Liver (tissue), 8 donors: ENCODE measurements at regions not wholly inside any gene's neighbourhood (a gene's known extent, or its start where the extent isn't known, plus 50 kb on each side); places are given as distances from the start of the nearest gene placed in this dataset.

ENCODE experiments used
- DNase-seq: peaks from one replicate; pipeline ENCODE4 v3.0.0-alpha.2; 2017; ENCODE audit warnings: low spot score
- H3K27ac ChIP-seq, 2 donors: one replicate each; pipeline ENCODE4 v1.7.0; 2013; ENCODE audit warnings: inconsistent platforms in 2 of 2, low read length in 2 of 2, control low read depth in 1 of 2, low read depth in 1 of 2, mild to moderate bottlenecking in 1 of 2
- H3K27me3 ChIP-seq, 4 donors: one replicate each; pipeline versions ENCODE4 v1.6.1 to v1.7.0; 2013; ENCODE audit warnings: low read length in 3 of 4, inconsistent platforms in 1 of 4, mild to moderate bottlenecking in 1 of 4, moderate library complexity in 1 of 4; ENCODE audit not compliant: control insufficient read depth in 4 of 4, insufficient read depth in 4 of 4
- H3K36me3 ChIP-seq, 4 donors: one replicate each; pipeline versions ENCODE4 v1.6.1 to v1.7.0; 2013; ENCODE audit warnings: low read length in 3 of 4, mild to moderate bottlenecking in 3 of 4, low read depth in 1 of 4, moderate library complexity in 1 of 4; ENCODE audit not compliant: control insufficient read depth in 4 of 4, insufficient read depth in 3 of 4
- H3K4me1 ChIP-seq, 4 donors: one replicate each; pipeline versions ENCODE4 v1.6.1 to v1.7.0; 2013; ENCODE audit warnings: low read length in 3 of 4, mild to moderate bottlenecking in 3 of 4, moderate library complexity in 1 of 4; ENCODE audit not compliant: control insufficient read depth in 4 of 4, insufficient read depth in 4 of 4
- H3K4me3 ChIP-seq, 3 donors: one replicate each; pipeline versions ENCODE4 v1.6.1 to v1.7.0; 2013; ENCODE audit warnings: low read length in 3 of 3, control low read depth in 1 of 3, low read depth in 1 of 3, mild to moderate bottlenecking in 1 of 3
- H3K9ac ChIP-seq, 2 donors: one replicate each; pipeline ENCODE4 v1.7.0; 2013; ENCODE audit warnings: low read length in 2 of 2, mild to moderate bottlenecking in 2 of 2, moderate library complexity in 2 of 2, control low read depth in 1 of 2, low read depth in 1 of 2
- H3K9me3 ChIP-seq, 4 donors: one replicate each; pipeline versions ENCODE4 v1.6.1 to v1.7.0; 2013; ENCODE audit warnings: low read length in 3 of 4; ENCODE audit not compliant: control insufficient read depth in 4 of 4
- ATF3 ChIP-seq: IDR thresholded peaks from 2 replicates; pipeline ENCODE4 v1.6.1; 2016; ENCODE audit warnings: antibody characterized with exemption
- CTCF ChIP-seq: fragments of 150-350 bp; IDR thresholded peaks from 2 replicates; pipeline ENCODE4 v1.5.1; 2017; ENCODE audit warnings: improper control_type of control experiment, low read depth, low read length; ENCODE audit not compliant: missing input control
- EGR1 ChIP-seq, 2 donors: IDR thresholded peaks; 2 replicates each; pipeline ENCODE4 v1.6.1; 2016 to 2018; ENCODE audit warnings: antibody characterized with exemption in 2 of 2, low read depth in 2 of 2
- FOXA1 ChIP-seq: IDR thresholded peaks from 2 replicates; pipeline ENCODE4 v1.6.1; 2016; ENCODE audit warnings: antibody characterized with exemption
- FOXA2 ChIP-seq: IDR thresholded peaks from 2 replicates; pipeline ENCODE4 v1.6.1; 2016; ENCODE audit warnings: antibody characterized with exemption
- GABPA ChIP-seq, 2 donors: IDR thresholded peaks in 1 of 2; conservative IDR thresholded peaks in 1 of 2; 2 replicates each; pipeline ENCODE4 v1.6.1; 2016; ENCODE audit warnings: antibody characterized with exemption in 2 of 2, mild to moderate bottlenecking in 1 of 2, moderate library complexity in 1 of 2
- JUND ChIP-seq, 2 donors: IDR thresholded peaks; 2 replicates each; pipeline ENCODE4 v1.6.1; 2016; ENCODE audit warnings: antibody characterized with exemption in 2 of 2
- MAX ChIP-seq: IDR thresholded peaks from 2 replicates; pipeline ENCODE4 v1.6.1; 2016; ENCODE audit warnings: antibody characterized with exemption
- NR2F2 ChIP-seq: IDR thresholded peaks from 2 replicates; pipeline ENCODE4 v1.6.1; 2016; ENCODE audit warnings: antibody characterized with exemption
- RAD21 ChIP-seq, 2 donors: IDR thresholded peaks; 2 replicates each; pipeline ENCODE4 v1.6.1; 2016; ENCODE audit warnings: antibody characterized with exemption in 2 of 2, mild to moderate bottlenecking in 2 of 2
- REST ChIP-seq: IDR thresholded peaks from 2 replicates; pipeline ENCODE4 v1.6.1; 2016; ENCODE audit warnings: antibody characterized with exemption, mild to moderate bottlenecking
- SP1 ChIP-seq: IDR thresholded peaks from 2 replicates; pipeline ENCODE4 v1.6.1; 2018; ENCODE audit warnings: antibody characterized with exemption, mild to moderate bottlenecking
- YY1 ChIP-seq: IDR thresholded peaks from 2 replicates; pipeline ENCODE4 v1.6.1; 2016; ENCODE audit warnings: antibody characterized with exemption, mild to moderate bottlenecking
- ZBTB33 ChIP-seq: IDR thresholded peaks from 2 replicates; pipeline ENCODE4 v1.6.1; 2016; ENCODE audit warnings: antibody characterized with exemption
- WGBS: extraction: QIAGEN DNeasy Blood & Tissue Kit; methylation state at CpG from one replicate; pipeline ENCODE4 v1.1.7; 2013; 5-methylcytosine and 5-hydroxymethylcytosine counted together
- donor health status: healthy.
- donor health status: healthy.
- donor health status: healthy.
- donor health status: healthy.
- donor health status: healthy.

- no peak overlapping the region for H3K9ac ChIP-seq
- TF ChIP-seq EGR1 (IDR thresholded peaks at IDR 0.05; ENCODE audit: low read depth in 2 of 2): no peak
- no peak for TF ChIP-seq MAX
- TF ChIP-seq JUND (IDR thresholded peaks at IDR 0.05): no peak
- no peak for TF ChIP-seq FOXA1
- TF ChIP-seq CTCF: no peak
- TF ChIP-seq SP1: no peak
- TF ChIP-seq REST: no peak
- no peak for TF ChIP-seq NR2F2
- TF ChIP-seq FOXA2: no peak
- no peak for TF ChIP-seq ATF3
- TF ChIP-seq GABPA (IDR thresholded peaks at IDR 0.05 in 1 of 2, conservative IDR thresholded peaks at IDR 0.05 in 1 of 2): no peak
- TF ChIP-seq RAD21 (IDR thresholded peaks at IDR 0.05): no peak
- TF ChIP-seq ZBTB33: no peak
- TF ChIP-seq YY1: no peak
- H3K4me3 ChIP-seq: no peak overlapping the region
- H3K36me3 ChIP-seq: no peaks in the 10 kb centered on the region
- H3K27me3 ChIP-seq: no peaks in the 10 kb centered on the region
- no peak overlapping the region for H3K27ac ChIP-seq
- H3K4me1 ChIP-seq: no peaks in the 10 kb centered on the region
- DNase-seq: no peak
- H3K9me3 ChIP-seq: no peaks in the 10 kb centered on the region
These were observed 96.2 kb upstream of the RBBP8 start for GRCh38 chr18:22836932-22837331.

GRCh38 chr18:22838221-22838620 lies 94.9 kb upstream of the RBBP8 start:
- Histone ChIP-seq H3K27ac (no peak overlapping the region), H3K36me3 (no peaks in the 10 kb centered on the region), H3K4me1 (no peaks in the 10 kb centered on the region), H3K4me3 (no peak overlapping the region), H3K9ac (no peak overlapping the region), H3K9me3 (no peaks in the 10 kb centered on the region), H3K27me3 (no peaks in the 10 kb centered on the region)
- TF ChIP-seq RAD21 (IDR thresholded peaks at IDR 0.05) (no peak), FOXA1 (no peak), ZBTB33 (no peak)
- no peak for DNase-seq
- 95% methylated on average over 1 of the region's 1 CpG for WGBS
